ENCODE measurements at regions not wholly inside any gene's neighbourhood (a gene's known extent, or its start where the extent isn't known, plus 50 kb on each side); places are given as distances from the start of the nearest gene placed in this dataset.

DNA sequence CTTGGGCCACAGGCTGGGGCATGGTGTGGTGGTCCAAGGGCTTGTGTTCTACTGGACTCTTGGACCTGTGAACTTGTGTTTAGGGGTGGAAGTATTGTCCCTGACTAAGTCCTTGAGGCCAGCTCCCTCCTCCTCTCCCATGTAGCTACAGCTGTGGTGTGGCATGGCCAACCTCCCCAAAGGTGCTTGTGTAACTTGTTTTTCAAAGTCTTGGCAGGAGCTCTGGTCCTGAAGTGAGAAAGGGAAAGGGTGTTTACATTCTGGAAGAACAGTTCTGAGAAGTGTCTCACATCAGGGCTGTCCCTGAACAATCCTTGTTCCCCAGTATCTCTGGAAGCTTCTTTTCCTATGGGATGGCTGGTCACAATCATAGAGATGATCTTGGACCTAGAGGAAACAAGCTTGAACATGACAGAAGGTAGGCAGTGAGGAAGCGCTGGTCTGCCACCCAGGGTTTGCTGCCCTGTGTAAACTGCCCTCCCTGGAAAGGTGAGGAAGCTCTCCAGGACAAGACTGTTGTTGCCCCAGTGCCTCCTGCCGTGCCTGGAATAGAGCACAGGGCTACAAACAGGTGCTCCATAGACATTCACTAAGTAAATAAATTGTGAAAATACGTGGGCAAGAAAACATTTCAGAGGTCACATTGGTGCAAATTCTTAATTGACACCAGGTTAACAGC is 64.6 kb upstream of the KLF9 start:
- Mint-ChIP-seq H3K36me3 (ENCODE audit: low read depth) (no peaks in the 10 kb centered on the region), H3K9me3 (no peaks in the 10 kb centered on the region), H3K27me3 (ENCODE audit: low read depth) (peaks cover 4% of the 10 kb centered on the region), H3K27ac (no peak overlapping the region), H3K4me3 (no peak overlapping the region), H3K4me1 (ENCODE audit: low read depth) (no peaks in the 10 kb centered on the region)
- DNase-seq (ENCODE audit: low spot score), result no peak

DNA sequence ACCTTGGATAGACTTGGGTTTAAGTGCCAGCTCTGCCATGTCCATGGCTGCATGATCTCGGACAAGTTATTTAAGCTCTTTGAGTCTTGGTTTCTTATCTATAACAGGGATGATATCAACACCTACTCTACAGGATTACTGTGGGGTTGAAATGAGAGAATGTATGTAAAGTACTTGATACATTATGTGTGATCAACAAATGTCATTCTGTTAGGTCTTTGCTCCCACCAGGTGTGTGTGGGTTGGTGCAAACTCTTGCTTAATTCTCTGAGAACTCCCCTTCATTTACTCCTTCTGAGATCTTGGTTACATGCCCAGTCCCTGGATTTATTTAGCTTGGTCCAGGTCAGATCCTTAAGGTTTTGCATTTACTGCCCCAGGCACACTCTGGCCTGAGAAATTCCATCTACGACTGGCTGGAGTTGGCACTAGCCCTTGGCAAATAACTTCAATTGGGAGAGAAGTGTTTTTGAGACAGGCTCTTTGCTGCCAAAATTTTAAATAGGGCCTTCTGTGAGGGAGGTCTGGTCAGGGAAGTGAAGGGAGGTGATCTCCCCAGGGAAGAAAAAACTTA is 63.5 kb upstream of the KLF9 start:
- H3K4me3 Mint-ChIP-seq, result no peak overlapping the region
- H3K27ac Mint-ChIP-seq, result no peak overlapping the region
- H3K4me1 Mint-ChIP-seq (ENCODE audit: low read depth), result no peaks in the 10 kb centered on the region
- DNase-seq (ENCODE audit: low spot score), result no peak
- H3K27me3 Mint-ChIP-seq (ENCODE audit: low read depth), result peaks cover 4% of the 10 kb centered on the region
- no peaks in the 10 kb centered on the region for H3K36me3 Mint-ChIP-seq (ENCODE audit: low read depth)
- H3K9me3 Mint-ChIP-seq, result no peaks in the 10 kb centered on the region

DNA sequence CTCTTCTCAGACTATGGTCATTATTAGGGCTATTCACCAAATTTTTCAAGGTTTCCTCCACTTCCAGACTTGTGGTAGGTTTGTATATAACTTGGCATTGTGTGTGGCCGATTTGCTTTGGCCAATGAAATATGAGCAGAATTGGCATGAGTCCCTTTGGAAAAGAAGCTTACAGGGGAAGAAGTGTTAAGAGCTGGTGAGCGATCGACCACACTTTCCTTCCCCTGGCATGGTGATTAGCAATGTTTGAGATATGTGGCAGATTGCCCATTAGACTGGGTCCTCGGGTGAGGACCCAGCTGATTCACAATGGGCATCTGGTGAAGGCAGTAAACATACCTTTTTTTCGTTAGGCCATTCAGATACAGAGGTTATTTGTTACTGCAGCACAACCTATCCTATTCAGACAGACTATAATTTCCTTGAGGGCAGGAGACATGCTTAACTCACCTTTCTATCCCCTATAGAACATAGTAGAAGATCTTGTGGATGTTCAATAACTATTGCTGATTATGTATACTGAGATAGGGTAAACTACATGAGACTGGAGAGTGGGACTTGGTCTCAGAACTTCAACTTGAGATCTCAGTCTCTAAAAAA is 62.8 kb upstream of the KLF9 start:
- H3K4me1 Mint-ChIP-seq (ENCODE audit: low read depth), result no peaks in the 10 kb centered on the region
- H3K27me3 Mint-ChIP-seq (ENCODE audit: low read depth), result peaks cover 4% of the 10 kb centered on the region
- no peak overlapping the region for H3K4me3 Mint-ChIP-seq
- H3K27ac Mint-ChIP-seq, result no peak overlapping the region
- no peaks in the 10 kb centered on the region for H3K36me3 Mint-ChIP-seq (ENCODE audit: low read depth)
- no peaks in the 10 kb centered on the region for H3K9me3 Mint-ChIP-seq
- DNase-seq (ENCODE audit: low spot score), result no peak

DNA sequence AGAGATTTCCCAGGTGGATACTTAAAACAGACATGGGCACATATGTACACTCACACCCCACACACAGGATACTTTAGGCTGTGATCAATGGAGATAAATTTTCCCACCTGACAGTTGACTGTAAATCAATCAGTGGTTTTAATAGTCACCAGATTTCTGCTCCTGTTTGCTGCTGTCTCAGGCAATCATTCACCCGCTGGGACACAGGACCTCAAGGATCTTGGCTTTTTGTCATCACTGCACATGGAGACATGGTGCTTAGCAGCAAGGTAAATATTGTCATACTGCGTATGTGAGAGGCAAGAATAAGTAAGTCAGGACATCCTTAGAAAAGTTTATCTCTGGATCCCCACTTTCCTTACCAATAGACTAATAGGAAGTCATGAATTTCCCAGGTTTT is 60.8 kb upstream of the KLF9 start:
- H3K27ac Mint-ChIP-seq, result no peak overlapping the region
- DNase-seq (ENCODE audit: low spot score), result no peak
- peaks cover 5% of the 10 kb centered on the region for H3K4me1 Mint-ChIP-seq (ENCODE audit: low read depth)
- no peak overlapping the region for H3K4me3 Mint-ChIP-seq
- H3K36me3 Mint-ChIP-seq (ENCODE audit: low read depth), result no peaks in the 10 kb centered on the region
- H3K27me3 Mint-ChIP-seq (ENCODE audit: low read depth), result peaks cover 5% of the 10 kb centered on the region
- no peaks in the 10 kb centered on the region for H3K9me3 Mint-ChIP-seq

DNA sequence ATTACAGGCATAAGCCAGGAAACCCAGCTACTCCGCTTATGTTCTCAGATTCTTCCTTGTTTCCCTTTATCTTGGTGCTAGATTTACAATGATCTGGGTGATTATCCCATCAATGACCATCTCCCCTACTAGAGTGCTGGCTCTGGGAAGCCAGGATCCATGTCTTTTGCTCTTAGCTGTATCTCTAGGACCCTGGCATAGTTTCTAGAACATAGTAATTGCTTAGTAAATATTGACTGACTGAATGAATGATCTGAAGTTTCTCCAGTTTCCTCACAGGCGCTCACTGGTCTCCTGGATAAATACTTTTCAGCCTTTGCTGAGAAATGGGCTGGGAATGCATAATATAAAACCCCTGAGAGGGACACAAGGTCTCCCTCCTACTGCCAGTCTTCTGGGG is 60.0 kb upstream of the KLF9 start:
- H3K36me3 Mint-ChIP-seq (ENCODE audit: low read depth), result no peaks in the 10 kb centered on the region
- H3K9me3 Mint-ChIP-seq, result no peaks in the 10 kb centered on the region
- no peak overlapping the region for H3K4me3 Mint-ChIP-seq
- H3K27me3 Mint-ChIP-seq (ENCODE audit: low read depth), result peaks cover 5% of the 10 kb centered on the region
- H3K4me1 Mint-ChIP-seq (ENCODE audit: low read depth), result peaks cover 11% of the 10 kb centered on the region
- DNase-seq (ENCODE audit: low spot score), result no peak
- H3K27ac Mint-ChIP-seq, result no peak overlapping the region

DNA sequence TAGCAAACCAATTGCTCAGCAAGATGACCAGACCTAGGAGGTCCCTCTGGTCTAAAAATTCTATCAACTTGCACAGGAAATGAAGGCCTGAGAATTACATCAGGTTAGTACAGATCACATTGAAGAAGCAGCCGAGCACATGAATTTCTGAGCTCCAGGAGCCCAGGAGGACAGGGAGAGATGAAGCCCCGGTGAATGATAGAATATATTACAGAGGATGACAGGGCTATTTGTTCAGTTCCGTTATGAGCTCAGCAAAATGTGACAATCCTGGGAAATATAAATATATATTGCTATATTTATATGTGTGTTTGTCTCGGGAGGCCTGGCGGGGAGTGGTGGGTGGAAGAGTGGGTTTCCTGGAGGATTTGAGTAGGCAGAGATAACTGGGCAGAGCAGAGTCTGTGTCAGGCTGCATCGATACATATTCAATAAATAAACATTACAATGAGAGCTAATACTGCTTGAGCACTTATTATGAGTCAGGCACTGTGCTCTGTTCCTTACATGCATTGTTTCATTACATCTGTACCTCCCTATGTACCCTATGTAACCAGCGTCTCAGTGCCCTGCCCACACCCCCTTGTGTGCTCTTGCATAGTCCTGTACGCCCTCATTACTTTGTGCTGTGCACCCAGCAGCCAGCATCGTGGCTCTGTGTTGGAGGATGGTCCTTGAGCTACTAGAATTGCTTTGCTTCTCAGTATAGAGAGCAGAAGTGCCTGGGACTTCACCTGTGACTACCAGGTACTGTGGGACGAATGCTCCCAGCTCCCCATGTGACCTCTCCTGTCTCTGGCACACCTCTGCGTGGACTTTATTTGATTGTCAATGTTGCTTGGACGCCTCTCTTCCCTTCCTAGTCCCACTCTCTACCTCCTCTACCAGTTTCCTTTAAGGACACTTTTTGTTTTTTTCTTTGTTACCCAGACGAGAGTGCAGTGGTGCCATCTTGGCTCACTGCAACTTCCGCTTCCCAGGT is 58.1 kb upstream of the KLF9 start:
- no peaks in the 10 kb centered on the region for H3K36me3 Mint-ChIP-seq (ENCODE audit: low read depth)
- H3K4me1 Mint-ChIP-seq (ENCODE audit: low read depth), result peaks cover 20% of the 10 kb centered on the region
- no peak overlapping the region for H3K27ac Mint-ChIP-seq
- peaks cover 5% of the 10 kb centered on the region for H3K27me3 Mint-ChIP-seq (ENCODE audit: low read depth)
- DNase-seq (ENCODE audit: low spot score), result no peak
- no peak overlapping the region for H3K4me3 Mint-ChIP-seq
- H3K9me3 Mint-ChIP-seq, result no peaks in the 10 kb centered on the region

DNA sequence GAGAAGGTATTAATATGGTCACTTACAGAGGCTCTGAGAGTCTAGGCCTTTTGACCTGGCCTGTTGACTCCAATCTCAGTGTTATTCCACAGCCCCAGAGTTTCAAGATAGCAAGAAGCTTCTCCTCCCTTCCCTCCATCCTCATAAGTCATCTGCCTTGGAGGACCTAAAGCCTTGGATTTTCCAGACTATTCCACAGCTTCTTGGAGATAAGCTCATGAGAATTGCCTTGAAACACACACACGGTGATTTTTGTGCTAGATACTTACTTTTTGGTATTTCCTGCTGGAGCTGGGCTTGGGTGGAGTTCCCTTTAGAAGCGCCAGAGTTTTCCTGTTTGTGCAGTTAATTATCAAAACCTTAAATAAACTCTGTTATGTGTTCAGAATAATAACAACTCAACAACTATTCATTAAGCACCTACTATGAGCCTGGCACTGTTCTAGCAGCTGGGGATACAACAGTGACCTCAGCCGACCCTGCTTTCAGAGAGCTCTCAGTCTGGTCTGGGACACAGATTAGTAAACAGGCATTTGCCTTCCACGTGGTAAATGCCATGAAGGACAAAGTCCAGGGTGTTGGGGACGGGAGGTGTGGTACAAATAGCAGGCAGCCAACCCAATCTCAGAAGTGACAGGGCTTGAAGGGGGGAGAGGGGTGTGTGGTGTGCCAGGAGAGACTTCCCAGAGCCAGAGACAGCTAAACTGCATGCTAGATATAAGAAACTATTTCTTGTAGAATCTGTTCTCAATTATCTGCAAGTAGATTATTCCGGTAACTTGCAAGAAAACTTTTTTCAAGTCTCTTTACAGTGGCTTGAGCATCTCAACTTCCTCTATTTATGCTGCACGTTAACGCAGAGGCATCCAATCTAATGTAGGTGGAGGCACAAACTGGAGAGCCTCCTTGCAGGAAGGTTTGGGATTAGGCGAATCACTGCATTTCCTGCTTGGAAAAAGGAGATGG is 55.9 kb upstream of the KLF9 start:
- Mint-ChIP-seq H3K4me1 (ENCODE audit: low read depth) (peaks cover 26% of the 10 kb centered on the region), H3K27me3 (ENCODE audit: low read depth) (peaks cover 5% of the 10 kb centered on the region), H3K4me3 (no peak overlapping the region), H3K36me3 (ENCODE audit: low read depth) (no peaks in the 10 kb centered on the region), H3K27ac (no peak overlapping the region), H3K9me3 (no peaks in the 10 kb centered on the region)
- no peak for DNase-seq (ENCODE audit: low spot score)

DNA sequence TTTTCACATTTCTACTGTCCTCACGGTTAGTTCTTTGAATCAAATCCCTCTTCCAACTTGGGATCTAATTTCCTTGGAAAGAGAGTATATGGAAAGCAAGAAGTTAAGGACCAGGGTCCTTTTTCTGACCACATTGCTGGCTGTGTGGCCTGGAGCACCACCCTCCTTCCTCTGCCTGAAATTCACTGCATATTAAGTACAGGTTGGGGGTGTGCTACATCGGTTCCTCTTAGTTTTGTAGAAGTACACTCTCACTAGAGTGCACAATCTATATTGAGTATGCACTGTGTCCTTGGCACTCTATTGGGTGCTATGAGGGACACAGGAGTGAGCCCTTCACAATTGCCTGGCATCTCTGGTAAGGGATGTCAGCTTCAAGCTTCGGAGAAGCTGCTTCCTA is 53.8 kb upstream of the KLF9 start:
- Mint-ChIP-seq H3K4me3 (no peak overlapping the region), H3K27ac (no peak overlapping the region), H3K36me3 (ENCODE audit: low read depth) (no peaks in the 10 kb centered on the region), H3K9me3 (no peaks in the 10 kb centered on the region), H3K27me3 (ENCODE audit: low read depth) (peaks cover 2% of the 10 kb centered on the region), H3K4me1 (ENCODE audit: low read depth) (peaks cover 26% of the 10 kb centered on the region)
- no peak for DNase-seq (ENCODE audit: low spot score)

DNA sequence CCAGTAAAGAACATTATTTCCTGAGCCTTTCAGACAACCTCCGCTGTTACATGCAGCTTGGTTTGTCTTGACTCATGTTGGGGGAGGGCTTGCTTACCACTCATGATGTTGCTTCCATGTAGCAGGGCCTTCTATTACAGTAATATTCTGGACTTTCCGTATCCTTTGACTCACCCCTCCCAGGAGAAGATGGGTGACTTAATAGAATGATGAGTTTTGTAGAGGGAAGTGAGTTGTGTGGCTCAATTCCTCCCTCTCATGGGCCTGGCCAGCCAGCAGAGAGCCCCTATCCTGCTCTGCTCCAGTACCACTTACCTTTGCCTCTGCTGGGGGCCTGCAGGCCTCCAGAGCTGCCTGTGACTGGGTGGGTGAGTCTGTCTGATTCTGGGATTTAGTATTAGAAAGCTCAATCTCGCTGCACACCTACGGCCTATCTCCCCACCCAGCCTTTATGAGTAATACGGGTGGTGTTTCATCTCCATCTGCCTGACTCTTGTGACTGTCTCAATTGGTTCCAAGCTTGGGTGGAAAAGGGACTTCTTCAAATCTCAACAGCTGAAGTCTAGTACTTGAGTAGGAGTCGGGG is 52.6 kb upstream of the KLF9 start:
- H3K36me3 Mint-ChIP-seq (ENCODE audit: low read depth), result no peaks in the 10 kb centered on the region
- H3K4me1 Mint-ChIP-seq (ENCODE audit: low read depth), result peaks cover 26% of the 10 kb centered on the region
- H3K9me3 Mint-ChIP-seq, result no peaks in the 10 kb centered on the region
- no peak overlapping the region for H3K27ac Mint-ChIP-seq
- peaks cover 2% of the 10 kb centered on the region for H3K27me3 Mint-ChIP-seq (ENCODE audit: low read depth)
- H3K4me3 Mint-ChIP-seq, result no peak overlapping the region
- peak; percentile 24 for DNase-seq (ENCODE audit: low spot score)

DNA sequence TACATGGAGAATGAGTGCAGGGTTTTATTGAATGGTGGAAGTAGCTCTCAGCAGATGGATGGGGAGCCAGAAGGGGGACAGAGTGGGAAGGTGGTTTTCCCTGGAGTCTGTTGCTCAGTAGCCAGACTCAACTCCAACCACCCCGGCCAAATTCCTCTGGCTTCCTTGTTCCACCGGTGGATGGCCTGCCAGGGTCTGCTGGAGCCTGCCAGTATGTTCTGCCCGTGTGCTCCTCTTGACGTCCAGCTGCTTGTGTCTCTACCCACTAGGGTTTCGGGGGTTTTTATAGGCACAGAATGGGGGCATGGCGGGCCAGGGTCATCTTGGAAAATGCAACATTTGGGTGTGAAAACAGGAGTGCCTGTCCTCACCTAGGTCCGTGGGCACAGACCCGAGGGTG is 51.4 kb upstream of the KLF9 start:
- Mint-ChIP-seq H3K4me3 (no peak overlapping the region), H3K36me3 (ENCODE audit: low read depth) (no peaks in the 10 kb centered on the region), H3K4me1 (ENCODE audit: low read depth) (peaks cover 26% of the 10 kb centered on the region), H3K27me3 (ENCODE audit: low read depth) (no peaks in the 10 kb centered on the region), H3K27ac (no peak overlapping the region), H3K9me3 (no peaks in the 10 kb centered on the region)
- DNase-seq (ENCODE audit: low spot score), result no peak

DNA sequence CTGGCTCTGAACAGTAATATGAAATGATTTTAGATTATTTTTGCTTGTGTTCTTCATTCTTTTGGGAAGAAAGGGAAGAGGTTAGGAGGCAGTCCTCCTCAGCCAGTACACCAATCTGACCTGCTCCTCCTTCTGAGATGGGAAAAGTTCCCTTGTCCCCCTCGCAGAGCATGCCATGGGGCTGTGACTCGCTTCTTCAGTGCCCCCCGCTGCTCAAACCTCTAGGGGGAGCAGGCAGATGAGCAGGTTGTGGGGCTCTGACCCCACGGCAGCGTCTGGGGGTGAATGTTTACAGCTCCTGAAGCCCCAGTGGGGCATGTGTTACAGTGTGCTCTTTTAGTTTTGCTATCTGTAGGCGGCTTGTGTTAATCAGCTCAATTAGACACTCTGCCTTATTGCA is 50.9 kb upstream of the KLF9 start:
- DNase-seq (ENCODE audit: low spot score), result no peak
- H3K27ac Mint-ChIP-seq, result no peak overlapping the region
- no peaks in the 10 kb centered on the region for H3K9me3 Mint-ChIP-seq
- H3K4me1 Mint-ChIP-seq (ENCODE audit: low read depth), result peaks cover 22% of the 10 kb centered on the region
- H3K27me3 Mint-ChIP-seq (ENCODE audit: low read depth), result no peaks in the 10 kb centered on the region
- no peaks in the 10 kb centered on the region for H3K36me3 Mint-ChIP-seq (ENCODE audit: low read depth)
- no peak overlapping the region for H3K4me3 Mint-ChIP-seq
